ENCODE measurements at regions not wholly inside any gene's neighbourhood (a gene's known extent, or its start where the extent isn't known, plus 50 kb on each side); places are given as distances from the start of the nearest gene placed in this dataset.
A peak's percentile ranks its signal among the peaks of the same experiment; 100 is the strongest.

DNA sequence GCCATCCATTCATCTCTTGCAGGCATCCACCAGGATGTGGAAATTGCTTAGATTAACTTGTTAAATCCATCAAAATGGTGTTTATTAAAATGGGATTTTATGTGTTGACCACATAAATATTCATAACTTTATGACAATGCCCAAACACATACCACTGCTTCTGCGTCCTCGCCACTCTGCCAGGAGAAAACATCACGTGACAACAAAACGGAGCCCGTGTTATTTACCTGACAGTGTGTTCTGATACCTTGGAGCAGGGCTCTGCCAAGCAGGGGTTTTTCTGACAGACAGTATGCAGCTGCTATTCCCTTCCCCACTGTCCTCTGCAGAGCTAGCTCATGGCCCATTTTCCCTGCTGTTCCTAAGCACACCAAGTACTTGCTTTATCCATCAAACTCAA lies 279.5 kb upstream of the CHD6 start:
- Mint-ChIP-seq H3K36me3 (ENCODE audit: low read depth) (no peaks in the 10 kb centered on the region), H3K4me1 (no peaks in the 10 kb centered on the region), H3K4me3 (no peak overlapping the region), H3K27me3 (peaks cover 4% of the 10 kb centered on the region), H3K9me3 (ENCODE audit: low read depth) (no peaks in the 10 kb centered on the region), H3K27ac (no peak overlapping the region)
- intact Hi-C loops (cut with DNase I, micrococcal nuclease), result no loop called here
- ChIA-PET CTCF (no interaction called here), POLR2A (no interaction called here)
- ATAC-seq, result no peak
- no peak for DNase-seq

DNA sequence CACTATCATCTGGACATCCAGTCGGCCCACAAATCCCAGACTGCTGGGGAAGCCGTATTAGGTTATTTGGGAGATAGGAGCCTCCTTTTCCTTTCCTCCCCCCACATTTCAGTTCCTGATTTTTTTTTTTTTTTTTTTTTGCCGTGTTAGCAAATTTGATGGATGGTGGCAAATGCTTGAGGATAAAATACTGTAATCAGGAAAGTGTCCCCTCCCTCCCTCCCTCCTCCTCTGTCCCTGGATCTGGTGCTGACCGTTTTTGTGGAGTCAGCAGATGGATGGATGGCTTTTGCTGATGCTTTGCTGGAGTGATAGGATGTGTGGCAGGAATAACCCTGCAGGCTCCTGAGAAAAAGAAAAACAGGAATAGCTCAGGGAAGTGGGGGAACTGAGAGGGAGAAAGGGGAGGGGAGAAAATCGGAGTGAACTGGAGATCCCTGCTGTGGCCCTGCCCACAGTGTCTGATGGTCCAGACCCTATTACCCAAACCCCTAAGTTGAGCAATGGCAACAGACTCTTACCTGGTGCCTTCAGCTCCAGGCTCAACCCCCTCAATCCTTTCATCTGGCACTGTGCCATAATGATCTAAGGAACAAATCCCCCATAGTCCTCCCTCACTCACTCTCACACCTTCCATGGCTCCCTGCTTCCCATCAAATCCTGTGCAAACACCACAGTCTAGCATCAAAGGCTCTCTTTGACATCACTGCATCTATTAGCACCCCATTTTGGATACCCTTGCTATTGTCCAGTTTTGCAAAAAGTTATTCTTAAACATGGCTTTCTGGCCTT lies 277.3 kb upstream of the CHD6 start:
- DNase-seq (no peak), ATAC-seq (no peak)
- H3K4me1 Mint-ChIP-seq, result no peaks in the 10 kb centered on the region
- H3K4me3 Mint-ChIP-seq, result no peak overlapping the region
- H3K27ac Mint-ChIP-seq, result no peak overlapping the region
- intact Hi-C loops (cut with DNase I, micrococcal nuclease), result no loop called here
- CTCF ChIA-PET, result no interaction called here
- no peaks in the 10 kb centered on the region for H3K9me3 Mint-ChIP-seq (ENCODE audit: low read depth)
- peaks cover 5% of the 10 kb centered on the region for H3K27me3 Mint-ChIP-seq
- POLR2A ChIA-PET, result no interaction called here
- H3K36me3 Mint-ChIP-seq (ENCODE audit: low read depth), result no peaks in the 10 kb centered on the region

DNA sequence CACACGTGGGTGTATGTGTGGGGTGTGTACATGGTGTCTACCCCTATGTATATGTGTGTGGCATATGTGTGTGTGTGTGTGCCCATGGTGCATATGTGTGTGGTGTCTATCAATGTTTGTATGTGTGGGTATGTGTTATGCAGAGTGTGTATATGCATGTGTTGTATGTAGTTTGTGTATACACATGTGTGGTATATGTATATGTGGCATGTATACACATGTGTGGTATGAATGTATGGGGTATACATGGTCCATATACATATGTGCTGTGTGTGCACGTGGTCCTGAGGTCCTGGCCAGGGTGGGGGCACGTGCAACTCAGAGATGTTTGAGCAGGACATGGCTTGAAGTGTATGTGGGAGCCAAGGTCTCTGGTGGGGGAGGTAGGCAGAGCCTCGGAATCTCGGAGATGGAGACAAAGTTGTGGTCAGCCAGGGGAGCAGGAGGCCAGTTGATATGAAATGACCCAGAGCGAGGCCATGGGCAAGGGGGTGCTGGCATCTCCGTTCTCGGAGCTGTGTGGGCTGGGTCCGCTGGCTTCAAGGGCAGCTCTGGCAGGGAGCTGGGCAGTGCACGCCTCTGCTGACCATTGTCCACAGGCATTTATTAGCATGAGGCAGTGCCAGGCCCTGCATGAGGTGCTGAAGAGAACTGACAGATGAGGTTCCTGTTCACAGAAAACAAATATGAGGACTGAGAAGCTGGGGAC lies 276.2 kb upstream of the CHD6 start:
- DNase-seq (no peak), ATAC-seq (no peak)
- H3K27ac Mint-ChIP-seq, result no peak overlapping the region
- H3K4me1 Mint-ChIP-seq, result no peaks in the 10 kb centered on the region
- H3K9me3 Mint-ChIP-seq (ENCODE audit: low read depth), result no peaks in the 10 kb centered on the region
- H3K4me3 Mint-ChIP-seq, result no peak overlapping the region
- POLR2A ChIA-PET, result no interaction called here
- intact Hi-C loops (cut with DNase I, micrococcal nuclease), result no loop called here
- H3K27me3 Mint-ChIP-seq, result peaks cover 5% of the 10 kb centered on the region
- CTCF ChIA-PET, result no interaction called here
- no peaks in the 10 kb centered on the region for H3K36me3 Mint-ChIP-seq (ENCODE audit: low read depth)

DNA sequence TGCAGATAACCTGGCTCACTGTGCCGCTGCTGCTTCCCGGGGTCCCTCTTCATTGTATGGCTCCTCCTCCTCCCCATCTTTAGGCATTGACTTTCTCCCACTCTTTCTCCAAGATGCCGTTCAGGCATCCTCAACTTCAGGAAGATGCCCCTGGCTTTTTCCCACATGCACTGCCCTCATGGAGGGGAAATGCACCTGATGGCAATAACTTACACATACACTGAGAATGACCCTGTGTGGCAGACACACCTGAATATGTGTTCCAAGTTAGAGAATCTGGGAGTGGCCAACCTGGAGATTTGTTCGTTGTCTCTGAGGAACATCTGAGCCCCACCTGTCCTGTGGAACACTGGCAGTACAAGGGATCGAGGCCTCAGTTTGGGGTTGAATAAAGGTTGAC lies 273.9 kb upstream of the CHD6 start:
- ATAC-seq (no peak), DNase-seq (no peak)
- CTCF ChIA-PET, result no interaction called here
- Mint-ChIP-seq H3K27ac (no peak overlapping the region), H3K27me3 (peaks cover 5% of the 10 kb centered on the region), H3K36me3 (ENCODE audit: low read depth) (no peaks in the 10 kb centered on the region), H3K4me1 (no peaks in the 10 kb centered on the region), H3K4me3 (no peak overlapping the region), H3K9me3 (ENCODE audit: low read depth) (no peaks in the 10 kb centered on the region)
- intact Hi-C loops (cut with DNase I, micrococcal nuclease), result no loop called here
- POLR2A ChIA-PET, result no interaction called here

DNA sequence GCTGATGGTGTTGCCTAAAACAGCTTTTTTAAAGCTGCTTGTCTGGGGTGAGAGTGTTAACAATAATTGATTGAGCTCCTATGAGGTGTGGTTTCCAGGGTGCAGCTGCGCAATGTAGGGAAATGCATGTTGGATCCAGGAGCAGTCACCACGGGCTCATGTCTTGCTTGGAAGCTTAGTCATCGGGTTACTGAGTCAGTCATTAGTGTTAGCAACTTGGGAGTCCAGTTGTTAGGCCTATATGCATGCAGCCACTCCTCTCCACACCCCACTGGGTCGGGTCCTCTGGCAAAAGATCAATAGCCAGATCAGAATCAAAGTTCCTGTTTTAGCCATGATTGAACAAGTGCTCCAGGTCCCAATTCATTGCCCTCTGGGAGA lies 271.7 kb upstream of the CHD6 start:
- no peaks in the 10 kb centered on the region for H3K36me3 Mint-ChIP-seq (ENCODE audit: low read depth)
- CTCF ChIA-PET, result interaction anchor here (1.1 kb wide), 1 partner anchor 9 kb away, joined by 3 read pairs; no protein-coding TSS in a partner anchor
- DNase-seq (no peak), ATAC-seq (no peak)
- no peak overlapping the region for H3K4me3 Mint-ChIP-seq
- H3K27ac Mint-ChIP-seq, result no peak overlapping the region
- POLR2A ChIA-PET, result no interaction called here
- intact Hi-C loops (cut with DNase I, micrococcal nuclease), result no loop called here
- peaks cover 5% of the 10 kb centered on the region for H3K27me3 Mint-ChIP-seq
- H3K4me1 Mint-ChIP-seq, result no peaks in the 10 kb centered on the region
- H3K9me3 Mint-ChIP-seq (ENCODE audit: low read depth), result no peaks in the 10 kb centered on the region

DNA sequence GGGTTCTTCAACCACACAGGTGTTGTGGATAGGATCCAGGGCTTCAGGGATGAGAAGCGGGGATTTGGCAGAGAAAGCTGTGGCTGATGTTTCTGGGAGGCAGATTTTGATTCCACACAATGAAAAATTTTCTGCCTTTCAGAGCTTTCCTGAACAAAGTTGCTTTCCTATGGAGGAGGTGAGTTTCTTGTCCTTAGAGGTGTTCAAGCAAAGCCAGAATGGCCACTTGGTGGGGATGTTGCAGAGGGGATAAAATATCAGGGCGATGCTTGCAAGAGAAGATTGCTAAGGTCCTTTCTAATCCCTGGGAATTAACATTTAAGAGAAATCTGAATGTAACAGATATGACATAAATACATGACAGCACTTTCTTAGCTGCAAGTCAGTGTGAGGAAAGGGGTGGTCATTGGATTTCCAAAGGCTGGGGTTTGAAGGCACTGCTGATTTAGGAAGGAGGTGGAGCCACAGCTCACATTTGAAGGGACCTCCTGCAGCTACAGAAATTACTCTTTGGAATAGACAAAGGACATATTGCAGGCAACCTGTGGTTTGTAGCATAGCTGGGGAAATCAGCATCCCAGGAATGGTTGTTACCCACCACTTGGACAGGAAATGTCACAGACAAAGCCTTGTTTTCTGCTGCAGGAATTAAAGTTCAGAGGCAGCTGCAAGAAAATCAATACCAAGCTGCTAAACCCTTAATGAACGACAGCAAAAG lies 271.1 kb upstream of the CHD6 start:
- Mint-ChIP-seq H3K27ac (no peak overlapping the region), H3K4me3 (no peak overlapping the region), H3K36me3 (ENCODE audit: low read depth) (no peaks in the 10 kb centered on the region), H3K27me3 (peaks cover 7% of the 10 kb centered on the region), H3K9me3 (ENCODE audit: low read depth) (no peaks in the 10 kb centered on the region), H3K4me1 (no peaks in the 10 kb centered on the region)
- intact Hi-C loops (cut with DNase I, micrococcal nuclease), result no loop called here
- ChIA-PET POLR2A (no interaction called here), CTCF (interaction anchor here (0.6 to 1.1 kb wide), 3 partner anchors 9 to 591 kb away, joined by 3 read pairs; no protein-coding TSS in a partner anchor)
- DNase-seq (peak; percentile 10), ATAC-seq (no peak)

DNA sequence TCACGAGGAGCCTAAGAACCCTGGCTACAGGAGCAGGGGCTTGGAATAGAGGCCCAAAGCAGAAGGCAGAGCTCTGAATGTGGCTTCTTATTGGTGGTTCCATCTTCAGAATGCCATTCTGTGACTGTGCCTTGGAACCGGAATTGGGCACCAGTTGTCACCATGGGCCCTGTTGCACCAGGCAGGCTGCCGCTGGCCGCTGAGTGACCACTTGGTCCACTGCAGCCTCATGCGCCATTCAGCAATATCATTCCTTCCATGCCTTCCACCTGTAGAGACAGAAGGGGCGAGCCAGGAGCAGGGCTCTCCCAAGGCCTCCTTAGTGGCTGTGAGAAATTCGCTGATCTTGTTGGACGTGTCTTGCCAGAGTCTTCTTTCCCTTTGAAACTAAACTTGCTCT lies 270.3 kb upstream of the CHD6 start:
- no peak for ATAC-seq
- H3K9me3 Mint-ChIP-seq (ENCODE audit: low read depth), result no peaks in the 10 kb centered on the region
- H3K36me3 Mint-ChIP-seq (ENCODE audit: low read depth), result no peaks in the 10 kb centered on the region
- peaks cover 13% of the 10 kb centered on the region for H3K27me3 Mint-ChIP-seq
- POLR2A ChIA-PET, result no interaction called here
- intact Hi-C loops (cut with DNase I, micrococcal nuclease), result no loop called here
- CTCF ChIA-PET, result interaction anchor here (0.6 kb wide), 1 partner anchor 97 kb away, joined by 3 read pairs; no protein-coding TSS in a partner anchor
- no peak for DNase-seq
- H3K27ac Mint-ChIP-seq, result no peak overlapping the region
- H3K4me1 Mint-ChIP-seq, result no peaks in the 10 kb centered on the region
- no peak overlapping the region for H3K4me3 Mint-ChIP-seq

DNA sequence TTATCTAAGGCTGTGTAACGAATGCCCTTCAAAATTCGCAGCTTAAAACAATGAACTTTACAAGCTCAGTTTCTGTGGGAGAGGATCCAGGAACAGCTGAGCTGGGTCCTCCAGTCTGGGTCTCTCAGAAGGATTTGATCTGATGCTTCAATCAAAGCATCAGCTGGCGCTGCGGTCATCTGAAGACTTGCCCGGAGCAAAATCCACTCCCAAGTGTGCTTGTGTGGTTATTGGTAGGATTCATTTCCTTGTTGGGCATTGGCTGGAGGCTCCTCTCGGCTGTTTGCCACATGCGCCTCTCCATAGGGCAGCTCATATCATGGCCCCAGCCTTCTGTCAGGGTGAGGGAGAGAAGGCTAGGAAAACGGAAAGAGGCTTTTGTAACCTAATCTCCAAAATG lies 269.3 kb upstream of the CHD6 start:
- CTCF ChIA-PET, result no interaction called here

DNA sequence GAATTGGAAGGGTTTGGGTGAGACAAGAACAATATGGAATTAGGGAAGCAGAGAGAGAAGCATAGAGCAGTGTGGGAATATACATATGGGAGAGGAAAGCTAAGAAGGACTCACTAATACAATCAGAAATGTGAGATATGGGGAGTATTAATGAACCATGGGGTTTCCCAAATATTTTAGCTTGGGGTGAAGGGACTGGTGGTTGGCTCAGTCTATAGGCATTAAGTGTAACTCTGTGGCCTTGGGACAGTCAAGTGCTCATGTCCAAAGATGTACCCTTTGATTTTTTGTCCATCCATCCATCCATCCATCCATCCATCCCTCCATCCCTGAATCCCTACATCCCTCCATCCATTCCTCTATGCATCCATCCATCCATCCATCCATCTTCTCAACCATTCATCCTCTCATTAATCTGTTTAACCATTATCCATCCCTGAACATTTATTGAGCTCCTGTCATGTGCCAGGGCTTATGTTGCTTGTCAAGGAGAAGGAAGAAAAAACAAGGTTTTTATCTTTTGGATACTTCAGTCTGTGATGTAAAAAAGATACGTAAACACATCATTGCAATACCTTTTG lies 263.4 kb upstream of the CHD6 start:
- peaks cover 15% of the 10 kb centered on the region for H3K27me3 Mint-ChIP-seq
- intact Hi-C loops (cut with DNase I, micrococcal nuclease), result no loop called here
- CTCF ChIA-PET, result interaction anchor here (1.2 kb wide), 1 partner anchor 8 kb away, joined by 3 read pairs; no protein-coding TSS in a partner anchor
- no peaks in the 10 kb centered on the region for H3K4me1 Mint-ChIP-seq
- no peak overlapping the region for H3K27ac Mint-ChIP-seq
- H3K9me3 Mint-ChIP-seq (ENCODE audit: low read depth), result no peaks in the 10 kb centered on the region
- no peak overlapping the region for H3K4me3 Mint-ChIP-seq
- no peaks in the 10 kb centered on the region for H3K36me3 Mint-ChIP-seq (ENCODE audit: low read depth)
- no peak for ATAC-seq
- POLR2A ChIA-PET, result no interaction called here
- DNase-seq, result no peak

More for the DNA sequence above, 269.3 kb upstream of the CHD6 start:
- POLR2A ChIA-PET, result no interaction called here
- no peaks in the 10 kb centered on the region for H3K9me3 Mint-ChIP-seq (ENCODE audit: low read depth)
- H3K4me3 Mint-ChIP-seq, result no peak overlapping the region
- DNase-seq, result no peak
- ATAC-seq, result no peak
- intact Hi-C loops (cut with DNase I, micrococcal nuclease), result no loop called here
- H3K4me1 Mint-ChIP-seq, result no peaks in the 10 kb centered on the region
- no peak overlapping the region for H3K27ac Mint-ChIP-seq
- no peaks in the 10 kb centered on the region for H3K36me3 Mint-ChIP-seq (ENCODE audit: low read depth)
- H3K27me3 Mint-ChIP-seq, result peaks cover 15% of the 10 kb centered on the region

DNA sequence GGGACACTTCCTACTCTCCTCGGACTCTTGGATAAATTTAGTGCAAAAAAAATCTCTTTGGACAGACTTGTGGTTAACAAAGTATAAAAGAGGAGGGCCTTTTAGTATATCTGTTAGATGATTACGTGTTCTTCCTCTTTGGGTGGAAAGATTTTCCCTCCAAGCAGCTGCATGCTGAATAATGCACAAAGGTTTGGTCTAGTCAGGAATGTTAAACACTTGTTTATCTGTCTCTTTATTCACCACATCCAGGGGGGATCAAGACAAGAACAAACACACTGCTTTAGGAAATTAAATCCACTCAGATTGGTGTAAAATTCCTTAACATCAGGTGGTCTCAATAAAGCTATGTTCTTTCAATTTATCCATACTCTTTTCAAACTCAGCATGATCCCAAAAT lies 260.9 kb upstream of the CHD6 start:
- ATAC-seq (no peak), DNase-seq (no peak)
- intact Hi-C loops (cut with DNase I, micrococcal nuclease), result no loop called here
- H3K4me1 Mint-ChIP-seq, result no peaks in the 10 kb centered on the region
- CTCF ChIA-PET, result no interaction called here
- peaks cover 12% of the 10 kb centered on the region for H3K27me3 Mint-ChIP-seq
- H3K36me3 Mint-ChIP-seq (ENCODE audit: low read depth), result no peaks in the 10 kb centered on the region
- H3K9me3 Mint-ChIP-seq (ENCODE audit: low read depth), result no peaks in the 10 kb centered on the region
- POLR2A ChIA-PET, result no interaction called here
- H3K27ac Mint-ChIP-seq, result no peak overlapping the region
- no peak overlapping the region for H3K4me3 Mint-ChIP-seq

DNA sequence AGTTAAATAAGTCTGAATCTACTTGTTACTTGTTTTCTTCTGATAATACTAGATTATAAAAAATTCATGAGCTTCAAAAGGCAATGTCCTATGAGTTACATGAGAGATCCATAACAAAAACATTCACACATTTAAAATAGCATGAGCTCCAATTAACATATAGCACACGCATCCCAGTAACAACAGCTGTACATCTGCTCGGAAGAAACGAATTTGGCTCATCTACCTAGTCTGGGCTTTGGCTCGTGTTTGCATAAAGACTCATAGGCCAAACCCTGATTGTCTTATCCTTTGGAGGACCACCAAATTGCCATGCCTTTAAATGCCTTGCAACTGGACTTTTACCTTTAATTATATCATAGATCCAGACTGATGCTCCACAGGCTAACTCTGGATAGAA lies 259.7 kb upstream of the CHD6 start:
- CTCF ChIA-PET, result no interaction called here
- H3K4me3 Mint-ChIP-seq, result no peak overlapping the region
- no peaks in the 10 kb centered on the region for H3K36me3 Mint-ChIP-seq (ENCODE audit: low read depth)
- ATAC-seq (no peak), DNase-seq (no peak)
- intact Hi-C loops (cut with DNase I, micrococcal nuclease), result no loop called here
- H3K4me1 Mint-ChIP-seq, result no peaks in the 10 kb centered on the region
- POLR2A ChIA-PET, result no interaction called here
- no peak overlapping the region for H3K27ac Mint-ChIP-seq
- H3K9me3 Mint-ChIP-seq (ENCODE audit: low read depth), result no peaks in the 10 kb centered on the region
- peaks cover 6% of the 10 kb centered on the region for H3K27me3 Mint-ChIP-seq

DNA sequence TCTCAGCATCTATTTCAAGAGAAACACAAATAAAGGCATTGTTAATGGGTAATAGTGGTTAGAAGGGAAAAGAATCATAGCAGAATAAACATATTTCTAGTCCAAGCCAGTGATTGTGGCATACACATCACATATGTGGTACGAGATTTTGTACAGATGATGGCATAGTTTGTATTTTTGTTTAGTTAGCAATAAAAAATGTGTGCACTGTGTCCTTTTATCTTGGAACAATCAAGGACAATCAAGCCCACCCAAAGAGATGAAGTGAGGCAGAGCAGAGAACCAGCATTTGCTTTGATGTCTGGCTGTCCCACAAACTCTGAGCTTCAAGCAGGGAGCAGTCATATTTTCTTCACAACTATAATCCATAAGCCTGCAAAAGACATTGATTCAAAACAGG lies 256.5 kb upstream of the CHD6 start:
- Mint-ChIP-seq H3K27ac (no peak overlapping the region), H3K4me3 (no peak overlapping the region), H3K27me3 (peaks cover 12% of the 10 kb centered on the region), H3K9me3 (ENCODE audit: low read depth) (peaks cover 1% of the 10 kb centered on the region), H3K4me1 (no peaks in the 10 kb centered on the region), H3K36me3 (ENCODE audit: low read depth) (no peaks in the 10 kb centered on the region)
- ChIA-PET CTCF (no interaction called here), POLR2A (no interaction called here)
- ATAC-seq (no peak), DNase-seq (no peak)
- intact Hi-C loops (cut with DNase I, micrococcal nuclease), result no loop called here
